ENCODE measurements at regions not wholly inside any gene's neighbourhood (a gene's known extent, or its start where the extent isn't known, plus 50 kb on each side); places are given as distances from the start of the nearest gene placed in this dataset.

GRCh38 chr7:142407939-142408570, 150.2 kb upstream of the PRSS58 start:
- peak; percentile 41 for DNase-seq (ENCODE audit: low read depth)
- peak overlapping the region; percentile 31 for H3K4me3 ChIP-seq (ENCODE audit: low read depth, low read length)
- TF ChIP-seq, protein P1, sequence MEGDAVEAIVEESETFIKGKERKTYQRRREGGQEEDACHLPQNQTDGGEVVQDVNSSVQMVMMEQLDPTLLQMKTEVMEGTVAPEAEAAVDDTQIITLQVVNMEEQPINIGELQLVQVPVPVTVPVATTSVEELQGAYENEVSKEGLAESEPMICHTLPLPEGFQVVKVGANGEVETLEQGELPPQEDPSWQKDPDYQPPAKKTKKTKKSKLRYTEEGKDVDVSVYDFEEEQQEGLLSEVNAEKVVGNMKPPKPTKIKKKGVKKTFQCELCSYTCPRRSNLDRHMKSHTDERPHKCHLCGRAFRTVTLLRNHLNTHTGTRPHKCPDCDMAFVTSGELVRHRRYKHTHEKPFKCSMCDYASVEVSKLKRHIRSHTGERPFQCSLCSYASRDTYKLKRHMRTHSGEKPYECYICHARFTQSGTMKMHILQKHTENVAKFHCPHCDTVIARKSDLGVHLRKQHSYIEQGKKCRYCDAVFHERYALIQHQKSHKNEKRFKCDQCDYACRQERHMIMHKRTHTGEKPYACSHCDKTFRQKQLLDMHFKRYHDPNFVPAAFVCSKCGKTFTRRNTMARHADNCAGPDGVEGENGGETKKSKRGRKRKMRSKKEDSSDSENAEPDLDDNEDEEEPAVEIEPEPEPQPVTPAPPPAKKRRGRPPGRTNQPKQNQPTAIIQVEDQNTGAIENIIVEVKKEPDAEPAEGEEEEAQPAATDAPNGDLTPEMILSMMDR (IDR thresholded peaks at IDR 0.05; ENCODE audit: insufficient read depth, low read depth, low read length), result no peak

DNA sequence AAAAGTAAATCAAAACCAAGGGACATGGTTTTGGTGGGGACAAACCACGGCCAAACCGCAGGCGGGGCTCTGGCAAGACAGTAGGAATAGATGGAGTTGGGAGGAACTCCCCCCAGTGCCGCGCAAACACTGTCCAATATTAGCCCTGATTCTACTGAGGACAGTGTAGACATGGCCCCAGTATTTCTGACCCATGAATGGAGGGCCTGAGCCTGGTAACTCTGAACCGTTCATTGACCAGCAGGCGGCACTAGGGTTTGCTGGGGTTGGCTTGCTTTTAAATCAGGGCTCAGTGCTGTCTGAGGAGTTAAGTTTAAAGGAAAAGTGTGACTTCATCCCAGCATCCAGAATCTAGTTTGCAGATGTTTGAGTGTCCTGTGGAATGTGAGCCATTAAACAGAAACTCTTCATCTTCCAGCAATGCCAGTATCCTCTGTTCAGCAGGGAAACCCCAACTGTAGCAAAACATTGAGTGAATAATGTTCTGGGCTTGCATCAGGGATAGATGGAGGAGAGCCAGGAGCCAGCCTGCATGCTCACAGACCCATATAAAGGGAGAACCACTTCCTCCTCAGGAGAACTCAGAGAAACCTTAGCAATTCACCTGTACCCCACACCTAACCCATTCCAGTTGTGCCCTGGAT, 147.4 kb upstream of the PRSS58 start:
- TF ChIP-seq, protein P1 (IDR thresholded peaks at IDR 0.05; ENCODE audit: insufficient read depth, low read depth, low read length), result no peak
- no peak overlapping the region for H3K4me3 ChIP-seq (ENCODE audit: low read depth, low read length)
- DNase-seq (ENCODE audit: low read depth), result no peak

DNA sequence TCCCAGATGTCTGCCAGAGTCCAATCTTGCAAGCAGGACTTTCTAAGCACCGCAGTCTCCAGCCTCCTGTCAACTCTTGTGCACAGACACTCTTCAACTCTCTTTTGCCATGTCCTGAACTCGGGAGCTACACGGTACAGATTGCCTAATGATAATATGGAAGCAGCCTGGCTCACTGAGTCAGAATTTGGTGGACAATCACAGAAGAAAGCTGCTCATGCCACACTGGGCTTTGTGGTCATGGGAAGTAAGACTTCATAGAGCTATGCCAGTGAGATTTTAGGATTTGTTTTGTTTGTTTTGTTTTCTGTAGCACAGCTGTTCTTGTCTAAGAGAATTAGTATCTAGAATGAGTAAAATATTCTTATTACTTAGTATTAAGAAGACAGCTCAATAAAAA, 144.1 kb upstream of the PRSS58 start:
- DNase-seq (ENCODE audit: low read depth), result no peak
- TF ChIP-seq, protein P1 (IDR thresholded peaks at IDR 0.05; ENCODE audit: insufficient read depth, low read depth, low read length), result no peak
- no peak overlapping the region for H3K4me3 ChIP-seq (ENCODE audit: low read depth, low read length)

- DNase-seq (ENCODE audit: low read depth), result no peak
- no peak overlapping the region for H3K4me3 ChIP-seq (ENCODE audit: low read depth, low read length)
- TF ChIP-seq, protein P1 (IDR thresholded peaks at IDR 0.05; ENCODE audit: insufficient read depth, low read depth, low read length), result no peak
Measured at GRCh38 chr7:142400042-142400533, 142.2 kb upstream of the PRSS58 start.

GRCh38 chr7:142391191-142391992, 133.5 kb upstream of the PRSS58 start:
- TF ChIP-seq, protein P1 (IDR thresholded peaks at IDR 0.05; ENCODE audit: insufficient read depth, low read depth, low read length), result peak; percentile 57
- peak; percentile 18 for DNase-seq (ENCODE audit: low read depth)
- no peak overlapping the region for H3K4me3 ChIP-seq (ENCODE audit: low read depth, low read length)

- TF ChIP-seq, protein P1 (IDR thresholded peaks at IDR 0.05; ENCODE audit: insufficient read depth, low read depth, low read length), result no peak
Measured at GRCh38 chr7:142389544-142389943, 131.7 kb upstream of the PRSS58 start.

More at GRCh38 chr7:142389544-142389943, 131.7 kb upstream of the PRSS58 start:
- peak; percentile 49 for DNase-seq (ENCODE audit: low read depth)
- no peak overlapping the region for H3K4me3 ChIP-seq (ENCODE audit: low read depth, low read length)

All from fibroblast of villous mesenchyme (primary cell).